GM19351 (cell line): ENCODE measurements at regions not wholly inside any gene's neighbourhood (a gene's known extent, or its start where the extent isn't known, plus 50 kb on each side); places are given as distances from the start of the nearest gene placed in this dataset.
"Not testable (repeated sequence)": the region's sequence is repeated elsewhere in the genome, so short reads cannot be mapped to it uniquely, and the experiment has no call there.

Experiments used
- ATAC-seq: cut with Tn5 transposase; IDR thresholded peaks from one replicate; pipeline ENCODE4 v1.9.1; 2021; ENCODE audit warnings: mild to moderate bottlenecking, moderate library complexity; ENCODE audit not compliant: unreplicated experiment

DNA sequence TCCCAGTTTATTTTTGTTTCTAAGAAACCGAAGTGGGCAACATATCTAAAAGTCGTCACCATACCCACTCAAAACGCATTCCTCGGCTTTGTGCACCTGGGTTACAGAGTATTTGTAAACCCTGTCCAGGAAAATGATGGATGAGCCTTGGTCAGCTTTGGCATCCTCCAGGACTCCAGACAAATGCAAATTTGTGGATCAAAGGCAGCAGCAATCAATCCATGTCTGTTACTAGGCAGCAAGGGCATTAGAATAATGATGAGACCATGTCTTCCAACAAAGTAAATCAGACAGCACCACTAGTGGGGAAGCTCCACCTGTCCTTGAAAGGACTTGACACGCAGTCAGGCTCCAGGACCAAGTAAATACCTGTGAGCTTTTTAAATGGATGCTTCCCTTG lies 672.6 kb upstream of the GYPC start:
- no peak for ATAC-seq

DNA sequence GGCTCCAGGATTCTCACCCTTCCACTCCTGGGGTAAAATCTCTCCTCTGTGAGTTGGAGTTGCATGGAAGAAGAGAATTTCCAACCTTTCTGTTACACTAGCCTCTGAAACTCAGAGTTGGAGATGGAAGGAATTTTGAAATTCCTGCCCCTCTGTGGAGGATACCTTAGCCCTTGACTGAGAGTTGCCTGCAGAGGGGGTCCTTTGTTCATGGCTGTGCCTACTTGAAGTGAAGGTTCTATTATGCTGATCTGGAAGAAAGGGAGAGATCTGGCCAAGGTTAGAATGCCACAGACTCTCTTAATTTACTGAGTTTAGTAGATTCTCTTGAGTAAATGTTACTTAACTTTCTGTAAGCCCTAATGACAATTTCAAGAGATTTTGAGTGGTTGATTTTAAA lies 626.6 kb upstream of the GYPC start:
- no peak for ATAC-seq

DNA sequence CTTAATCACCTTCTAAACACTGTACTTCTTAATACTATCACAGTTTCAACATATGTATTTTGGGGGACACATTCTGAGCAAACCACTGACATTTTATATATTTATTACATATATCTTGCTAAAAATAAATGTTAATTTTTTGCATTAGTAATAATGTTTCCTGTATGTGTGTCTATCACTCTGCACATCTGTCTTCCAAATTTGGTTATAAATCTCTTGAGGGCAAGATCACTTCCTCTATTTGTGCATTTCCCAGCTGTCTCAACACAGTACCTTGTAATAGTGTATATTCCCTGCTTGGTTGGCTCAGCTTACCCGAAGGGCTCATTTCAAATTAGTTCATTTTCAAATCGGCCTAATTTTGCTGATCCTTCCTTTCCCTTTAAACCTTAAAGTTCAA lies 617.1 kb upstream of the GYPC start:
- ATAC-seq, result no peak

DNA sequence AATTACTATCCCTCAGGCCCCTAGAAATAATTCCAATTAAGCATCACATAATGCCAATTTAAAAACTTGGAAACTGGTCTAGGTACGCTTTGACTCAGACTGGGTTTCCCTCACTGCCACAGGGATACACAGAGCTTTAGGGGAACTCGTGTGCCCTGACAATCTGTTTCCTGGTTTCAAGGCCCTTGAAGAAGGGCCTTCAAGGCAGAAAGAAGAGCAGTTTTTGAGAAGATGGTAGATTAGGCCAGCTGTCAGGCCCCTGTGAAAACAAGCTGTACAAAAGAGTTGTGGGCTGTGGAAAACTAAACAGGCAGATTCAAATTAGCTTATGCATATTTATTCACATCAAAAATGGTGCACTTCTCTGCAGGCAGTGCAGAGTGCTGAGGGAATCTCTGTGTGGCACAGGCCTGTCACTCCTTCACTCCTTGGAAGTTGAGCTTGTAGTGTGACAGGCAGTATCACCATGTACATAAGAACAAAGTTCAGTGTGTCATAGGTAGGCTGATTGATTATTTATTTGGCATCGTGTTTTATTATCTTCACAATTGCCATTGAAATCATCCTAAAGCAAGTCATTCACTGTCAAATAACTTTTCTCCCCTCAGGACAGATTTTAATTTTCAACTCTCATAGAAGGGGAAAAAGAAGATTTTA lies 614.4 kb upstream of the GYPC start:
- ATAC-seq, result no peak

DNA sequence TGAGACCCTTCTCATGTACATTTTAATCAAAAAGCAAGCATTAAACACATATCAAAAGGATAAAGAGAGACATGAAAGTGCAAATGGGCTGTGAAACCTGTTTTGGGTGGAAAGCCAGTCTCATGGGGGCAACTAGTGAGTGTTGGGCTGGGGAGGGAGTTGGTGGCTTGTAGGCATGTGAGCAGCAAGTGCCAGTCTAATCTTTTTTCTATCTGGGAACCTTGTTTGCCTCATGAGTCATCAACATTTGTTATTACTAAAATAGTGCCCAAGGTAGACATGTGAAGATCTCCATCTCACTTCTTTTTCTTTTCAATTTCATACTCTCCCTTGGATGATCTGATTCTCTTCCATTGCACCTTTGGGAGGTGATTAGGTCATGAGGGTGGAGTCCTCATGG lies 613.9 kb upstream of the GYPC start:
- no peak for ATAC-seq

DNA sequence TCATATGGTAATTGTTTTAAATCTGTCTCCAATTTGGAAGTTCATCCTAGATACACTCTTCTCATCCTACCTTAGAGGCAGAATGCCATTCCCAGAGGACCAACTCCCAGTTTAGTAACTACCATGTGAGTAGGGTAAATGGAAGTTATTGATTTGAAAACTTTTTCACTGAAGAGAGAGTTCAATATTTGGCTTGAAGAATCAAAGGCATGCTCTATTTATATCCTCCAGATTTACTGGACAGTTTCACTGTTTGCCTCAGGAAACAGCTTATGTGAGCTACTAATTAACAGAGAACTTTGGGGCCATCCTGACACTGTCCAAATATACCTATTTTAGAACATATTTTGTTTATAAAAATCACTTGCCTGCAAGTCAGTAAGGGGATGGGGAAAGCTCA lies 607.2 kb upstream of the GYPC start:
- no peak for ATAC-seq

DNA sequence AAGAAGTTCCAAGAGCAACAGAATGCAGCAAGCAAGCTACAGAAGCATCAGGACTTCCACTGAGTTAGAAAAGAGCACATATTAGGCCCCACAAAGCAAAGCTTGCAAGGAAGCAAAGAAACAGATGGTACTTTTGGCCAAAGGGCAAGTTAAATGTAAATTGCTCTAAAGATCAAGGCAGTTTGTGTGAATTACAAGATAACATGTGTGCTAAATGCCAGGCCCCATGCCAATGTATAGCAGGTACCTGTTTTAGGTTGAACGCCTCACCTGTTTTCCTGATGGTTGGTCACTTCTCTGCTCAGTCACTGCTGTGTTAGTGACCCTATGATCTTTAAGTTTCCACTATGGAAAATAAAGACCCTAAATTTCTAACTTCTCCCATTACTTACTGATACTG lies 606.5 kb upstream of the GYPC start:
- no peak for ATAC-seq

DNA sequence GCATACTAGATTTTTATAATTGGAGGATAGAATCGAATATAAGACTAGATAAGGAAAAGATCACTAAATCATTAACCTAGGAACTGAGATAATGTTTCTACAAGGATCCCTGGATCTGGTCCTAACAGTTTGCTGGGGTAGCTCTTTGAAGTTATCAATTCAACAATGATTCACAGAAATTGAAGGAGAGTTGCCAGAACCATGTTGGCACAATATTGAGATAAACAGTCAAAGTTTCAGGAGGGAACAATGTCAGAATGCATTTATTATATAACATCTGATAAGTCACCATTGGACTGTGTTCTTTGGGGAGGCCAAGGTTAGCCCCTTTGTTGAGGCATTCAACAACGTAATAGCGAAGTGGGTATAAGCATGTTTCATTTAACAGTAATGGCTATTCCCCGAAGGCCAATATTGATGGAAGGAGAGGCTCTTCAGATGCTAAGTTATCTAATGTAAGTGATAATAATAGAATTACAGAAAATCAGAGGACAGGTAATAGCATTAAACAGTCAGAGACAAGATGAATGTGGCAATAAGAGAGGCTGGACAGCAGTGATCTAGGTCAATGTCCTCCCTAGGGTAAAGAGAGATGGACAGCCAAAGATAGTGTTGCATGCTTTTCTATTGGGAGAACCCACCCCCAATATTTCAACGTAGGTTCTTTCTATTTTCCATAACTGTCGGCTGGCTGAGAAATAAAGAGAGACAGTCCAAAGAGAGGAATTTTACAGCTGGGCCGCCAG lies 604.8 kb upstream of the GYPC start:
- no peak for ATAC-seq

DNA sequence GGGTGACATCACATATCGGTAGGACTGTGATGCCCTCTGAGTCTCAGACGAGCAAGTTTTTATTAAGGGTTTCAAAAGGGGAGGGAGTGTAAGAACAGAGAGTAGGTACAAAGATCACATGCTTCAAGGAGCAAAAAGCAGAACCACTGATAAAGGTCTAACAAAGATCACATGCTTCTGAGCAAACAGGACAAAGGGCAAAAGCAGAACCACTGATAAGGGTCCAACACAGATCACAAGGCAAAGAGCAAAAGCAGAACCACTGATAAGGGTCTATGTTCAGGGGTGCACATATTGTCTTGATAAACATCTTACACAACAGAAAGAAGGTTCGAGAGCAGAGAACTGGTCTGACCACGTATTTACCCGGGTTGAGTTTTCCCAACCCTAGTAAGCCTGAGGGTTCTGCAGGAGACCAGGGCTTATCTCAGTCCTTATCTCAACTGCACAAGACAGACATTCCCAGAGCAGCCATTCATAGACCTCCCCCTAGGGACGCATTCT lies 604.2 kb upstream of the GYPC start:
- ATAC-seq, result not testable (repeated sequence)

DNA sequence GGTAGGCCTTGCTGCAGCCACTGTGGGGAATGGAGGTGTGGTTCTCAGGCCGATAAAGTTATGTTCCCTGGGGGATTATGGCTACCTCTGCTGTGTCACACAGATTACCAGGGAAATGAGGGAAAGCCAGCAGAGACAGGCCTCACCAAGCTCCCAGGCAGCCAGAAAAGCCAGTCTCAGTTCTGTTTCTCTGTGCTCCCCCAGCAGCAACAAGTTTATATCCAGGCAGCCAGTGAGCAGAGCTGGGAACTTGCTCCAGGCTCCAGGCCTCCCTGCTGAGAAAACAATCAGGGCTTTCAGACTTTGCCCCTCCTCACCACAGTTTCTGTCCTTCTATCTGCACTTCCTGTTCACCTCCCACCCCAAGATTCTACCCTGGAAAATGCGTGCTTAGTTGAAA lies 596.6 kb upstream of the GYPC start:
- no peak for ATAC-seq

DNA sequence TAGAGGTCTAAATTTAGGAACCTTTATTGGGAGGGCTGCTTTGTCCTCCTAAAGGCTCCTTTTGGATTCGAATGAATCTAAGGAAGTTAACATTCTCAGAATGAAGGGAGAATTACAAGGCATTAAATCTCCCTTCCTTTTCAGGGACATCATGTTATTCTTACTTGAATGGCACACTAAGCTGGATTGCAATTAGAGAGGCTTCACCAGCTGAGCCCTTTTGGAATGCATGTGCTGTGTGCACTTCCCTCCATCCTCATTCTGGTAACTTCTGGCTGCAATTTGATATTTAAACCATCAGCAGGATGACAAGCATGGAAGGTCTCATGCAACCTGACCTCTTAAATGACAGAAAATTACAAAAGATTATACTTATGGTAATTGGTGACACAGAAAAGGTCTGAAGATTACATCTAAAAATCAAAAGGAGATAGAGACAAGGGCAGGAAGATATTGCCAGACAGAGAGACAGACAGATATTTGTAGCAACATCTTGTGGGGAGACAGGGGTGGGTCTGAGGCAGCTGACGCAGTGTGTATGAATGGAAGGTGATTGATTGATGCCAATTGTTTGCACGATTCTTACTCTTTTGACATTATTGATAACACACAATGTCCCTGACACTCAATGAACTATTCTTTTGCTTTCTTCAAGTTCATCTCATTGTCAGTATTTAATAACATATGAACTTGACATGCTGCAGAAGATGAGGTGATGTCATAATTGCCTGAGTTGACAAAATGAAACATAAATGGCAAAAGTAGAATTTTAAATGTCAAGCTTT lies 570.8 kb upstream of the GYPC start:
- no peak for ATAC-seq

DNA sequence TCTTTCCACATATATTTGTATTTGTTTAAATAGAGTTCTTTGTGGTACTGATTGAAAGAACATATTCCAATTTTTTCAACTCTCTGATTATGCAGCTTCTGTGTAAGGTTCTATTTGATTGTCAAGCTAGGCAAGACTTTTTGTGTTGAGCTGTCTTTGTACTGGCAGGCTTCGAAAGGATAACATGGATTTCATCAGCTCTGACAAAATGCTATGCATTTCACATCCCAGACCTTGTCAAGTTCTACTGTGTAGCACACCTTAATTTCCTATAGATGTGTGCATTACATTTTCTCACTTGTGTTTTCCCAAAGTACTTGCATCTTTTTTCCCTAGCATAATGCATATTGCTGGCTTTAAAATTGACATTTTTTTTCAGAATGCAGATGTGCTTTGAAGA lies 555.0 kb upstream of the GYPC start:
- ATAC-seq, result no peak

DNA sequence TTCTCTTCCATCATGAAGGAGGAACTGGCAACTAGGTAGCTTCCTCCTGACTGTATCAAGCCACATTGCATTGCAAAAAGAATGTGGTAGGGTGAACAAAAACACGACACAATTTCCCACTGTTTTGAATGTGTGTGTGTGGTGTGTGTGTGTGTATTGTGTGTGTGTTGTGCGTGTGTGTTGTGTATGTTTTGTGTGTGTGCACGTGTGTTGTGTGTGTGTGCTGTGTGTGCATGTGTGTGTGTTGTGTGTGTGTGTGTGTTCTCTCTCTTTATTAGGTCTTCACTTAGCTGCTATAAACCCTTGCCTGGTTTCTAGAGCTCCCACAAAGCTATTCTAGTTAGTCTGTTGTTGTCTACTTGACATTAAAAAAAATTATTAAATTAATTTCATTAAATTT lies 550.0 kb upstream of the GYPC start:
- no peak for ATAC-seq

DNA sequence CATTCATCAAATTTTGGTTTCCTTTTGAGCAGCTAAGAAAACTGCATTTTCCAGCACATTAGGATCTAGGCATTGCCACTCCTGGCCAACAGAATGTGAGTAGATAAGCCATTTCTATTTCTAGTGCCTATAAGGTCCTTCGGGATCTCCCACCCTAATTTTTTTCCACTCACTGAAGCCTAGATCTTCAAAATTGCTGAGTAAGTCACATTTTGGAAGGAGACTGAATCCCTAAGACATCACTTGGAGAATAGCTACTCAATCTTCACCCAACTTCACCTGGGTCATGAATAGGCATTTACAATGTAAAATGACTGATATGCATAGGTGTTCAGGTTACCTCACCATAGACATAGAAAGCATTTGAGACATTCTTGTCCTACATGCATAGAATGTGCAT lies 548.1 kb upstream of the GYPC start:
- no peak for ATAC-seq

DNA sequence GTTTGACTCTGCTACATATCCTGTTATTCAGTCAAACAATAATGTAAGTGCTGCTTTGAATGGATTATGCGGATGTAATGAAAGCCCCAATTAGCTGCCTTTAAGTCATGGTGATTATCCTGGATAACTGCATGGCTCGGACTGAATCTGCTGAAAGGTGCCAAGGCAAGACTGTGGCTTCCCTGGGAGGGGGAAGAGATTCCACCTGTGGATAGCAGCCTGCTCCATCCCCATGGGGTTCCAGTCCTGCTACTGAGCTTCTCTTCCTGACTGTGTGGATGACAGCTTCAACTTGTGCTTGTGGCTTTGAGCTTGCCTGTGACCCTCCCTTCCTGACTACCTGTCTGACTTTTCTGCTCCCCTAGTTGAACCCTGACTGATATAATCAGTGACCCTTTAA lies 540.0 kb upstream of the GYPC start:
- ATAC-seq, result no peak

DNA sequence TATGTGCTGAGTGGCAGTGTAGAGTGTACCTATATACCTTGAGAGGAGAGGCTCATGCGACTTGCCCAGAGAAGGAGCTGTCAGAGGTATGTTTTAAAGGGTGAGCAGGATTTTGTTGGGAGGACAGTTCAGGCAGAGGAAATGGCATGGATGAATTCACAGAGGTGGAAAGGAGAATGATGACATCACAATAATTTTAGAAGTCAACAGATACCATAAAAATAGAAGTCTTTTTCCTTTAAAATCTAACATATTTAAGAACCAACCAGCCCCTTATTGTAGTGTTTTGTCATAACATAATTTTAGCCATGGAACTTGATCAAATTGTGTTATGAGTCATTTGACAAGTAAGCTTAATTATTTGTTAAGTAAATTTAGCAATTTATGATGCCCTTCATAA lies 538.1 kb upstream of the GYPC start:
- ATAC-seq, result no peak

DNA sequence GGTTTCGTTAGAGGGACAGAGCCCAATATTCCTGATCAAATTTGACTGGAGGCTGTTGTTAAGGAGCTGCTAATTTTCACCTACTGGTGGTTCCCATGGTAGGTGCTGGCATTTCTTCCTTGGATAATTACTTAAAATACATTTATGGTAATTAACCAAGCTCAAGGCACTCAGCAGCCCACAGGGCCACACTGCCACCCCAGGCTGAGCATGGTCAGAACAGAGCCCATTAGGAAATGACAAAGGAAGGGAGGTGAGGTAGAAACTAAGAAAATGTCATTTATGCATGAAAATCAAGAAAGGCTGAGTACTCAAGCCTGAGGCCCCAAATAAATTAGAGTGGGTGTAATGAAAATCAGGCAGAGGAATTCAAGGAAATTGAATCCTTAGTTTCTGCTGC lies 510.2 kb upstream of the GYPC start:
- ATAC-seq, result no peak

DNA sequence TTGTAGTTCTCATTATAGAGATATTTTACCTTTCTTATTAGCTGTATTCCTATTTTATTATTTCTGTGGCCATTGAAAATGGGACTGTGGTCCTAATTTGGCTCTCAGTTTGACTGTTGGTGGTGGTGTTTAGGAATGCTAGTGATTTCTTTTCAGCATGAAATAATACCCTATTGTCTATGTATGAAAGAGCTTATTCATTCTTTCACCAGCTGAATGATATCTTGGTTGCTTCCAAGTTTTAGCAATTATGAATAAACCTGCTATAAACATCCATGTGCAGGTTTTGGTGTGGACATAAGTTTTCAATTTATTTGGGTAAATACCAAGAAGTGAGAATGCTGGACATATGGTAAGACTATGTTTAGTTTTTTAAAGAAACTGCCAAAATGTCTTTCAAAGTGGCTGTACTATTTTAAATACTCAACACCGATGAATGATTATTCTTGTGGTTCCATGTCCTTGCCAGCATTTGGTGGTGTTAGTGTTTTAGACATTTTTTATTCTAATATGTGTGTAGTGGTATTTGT lies 501.6 kb upstream of the GYPC start:
- no peak for ATAC-seq

DNA sequence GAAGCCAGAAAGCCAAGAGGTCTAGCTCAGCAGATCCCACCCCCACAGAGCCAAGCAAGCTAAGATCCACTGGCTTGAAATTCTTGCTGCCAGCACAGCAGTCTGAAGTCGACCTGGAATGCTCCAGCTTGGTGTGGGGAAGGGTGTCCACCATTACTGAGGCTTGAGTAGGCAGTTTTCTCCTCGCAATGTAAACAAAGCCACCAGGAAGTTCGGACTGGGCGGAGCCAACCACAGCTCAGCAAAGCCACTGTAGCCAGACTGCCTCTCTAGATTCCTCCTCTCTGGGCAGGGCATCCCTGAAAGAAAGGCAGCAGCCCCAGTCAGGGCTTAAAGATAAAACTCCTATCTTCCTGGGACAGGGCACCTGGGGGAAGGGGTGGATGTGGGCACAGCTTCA lies 495.0 kb upstream of the GYPC start:
- ATAC-seq, result not testable (repeated sequence)

DNA sequence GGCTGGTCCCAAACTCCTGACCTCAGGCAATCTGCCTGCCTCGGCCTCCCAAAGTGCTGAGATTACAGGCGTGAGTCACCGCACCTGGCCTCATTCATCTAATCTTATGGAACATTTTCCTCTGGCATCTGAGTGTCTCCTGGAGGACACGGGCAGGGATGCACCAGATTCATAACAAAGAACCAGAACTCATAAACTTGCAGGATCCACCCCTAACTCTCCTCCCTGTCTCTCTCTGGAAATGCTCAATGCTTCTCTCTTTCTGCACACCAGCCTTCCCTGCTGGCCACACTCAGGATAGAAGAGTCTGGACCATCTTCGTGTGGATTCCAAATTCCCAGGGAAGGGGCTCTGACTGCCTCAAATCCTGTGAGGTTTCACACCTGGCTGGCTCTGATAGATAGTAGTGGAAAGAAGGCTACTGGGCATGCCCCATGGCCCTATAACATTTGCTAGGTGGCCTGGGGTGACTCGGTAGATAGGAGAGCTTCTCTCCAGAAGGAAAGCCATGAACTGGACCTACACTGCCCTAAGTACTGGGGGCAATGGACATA lies 483.2 kb upstream of the GYPC start:
- ATAC-seq, result no peak

DNA sequence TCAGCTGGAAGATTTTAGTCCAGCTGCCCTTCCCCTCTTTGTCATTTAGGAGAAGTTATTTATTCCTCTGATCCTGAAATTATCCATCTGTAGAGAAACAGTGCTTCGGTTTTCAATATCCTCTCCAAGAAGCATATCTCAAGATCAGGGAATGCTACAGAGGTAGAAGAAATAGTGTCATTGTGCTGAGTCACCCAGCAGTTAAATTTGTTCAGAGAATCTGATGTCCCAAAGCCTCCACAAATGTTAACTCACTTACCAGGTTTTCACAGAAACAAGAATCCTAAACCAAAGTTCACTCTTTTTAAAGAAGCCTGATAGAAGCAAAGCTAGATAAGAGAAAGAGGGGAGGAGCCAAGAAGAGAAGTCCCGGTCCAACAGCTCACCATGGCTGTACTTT lies 480.7 kb upstream of the GYPC start:
- ATAC-seq, result no peak
